OCI-LY1 (cell line): ENCODE measurements at regions not wholly inside any gene's neighbourhood (a gene's known extent, or its start where the extent isn't known, plus 50 kb on each side); places are given as distances from the start of the nearest gene placed in this dataset.

Source experiments
- EZH2 ChIP-seq: fragments of 200-600 bp; sonication (generic), shearing (Covaris generic); IDR thresholded peaks from 2 replicates; pipeline ENCODE4 v1.8.0; 2017; ENCODE audit warnings: borderline replicate concordance, mixed run types, mild to moderate bottlenecking, antibody characterized with exemption, low read length, moderate library complexity, mixed read lengths
- TF ChIP-seq, protein P1 (sequence below): fragments of 200-600 bp; sonication (generic), shearing (Covaris generic); IDR thresholded peaks from 2 replicates; pipeline ENCODE4 v1.5.1; 2017; ENCODE audit warnings: mild to moderate bottlenecking, antibody characterized with exemption, low read length, moderate library complexity, mixed read lengths

- TF ChIP-seq, protein P1, sequence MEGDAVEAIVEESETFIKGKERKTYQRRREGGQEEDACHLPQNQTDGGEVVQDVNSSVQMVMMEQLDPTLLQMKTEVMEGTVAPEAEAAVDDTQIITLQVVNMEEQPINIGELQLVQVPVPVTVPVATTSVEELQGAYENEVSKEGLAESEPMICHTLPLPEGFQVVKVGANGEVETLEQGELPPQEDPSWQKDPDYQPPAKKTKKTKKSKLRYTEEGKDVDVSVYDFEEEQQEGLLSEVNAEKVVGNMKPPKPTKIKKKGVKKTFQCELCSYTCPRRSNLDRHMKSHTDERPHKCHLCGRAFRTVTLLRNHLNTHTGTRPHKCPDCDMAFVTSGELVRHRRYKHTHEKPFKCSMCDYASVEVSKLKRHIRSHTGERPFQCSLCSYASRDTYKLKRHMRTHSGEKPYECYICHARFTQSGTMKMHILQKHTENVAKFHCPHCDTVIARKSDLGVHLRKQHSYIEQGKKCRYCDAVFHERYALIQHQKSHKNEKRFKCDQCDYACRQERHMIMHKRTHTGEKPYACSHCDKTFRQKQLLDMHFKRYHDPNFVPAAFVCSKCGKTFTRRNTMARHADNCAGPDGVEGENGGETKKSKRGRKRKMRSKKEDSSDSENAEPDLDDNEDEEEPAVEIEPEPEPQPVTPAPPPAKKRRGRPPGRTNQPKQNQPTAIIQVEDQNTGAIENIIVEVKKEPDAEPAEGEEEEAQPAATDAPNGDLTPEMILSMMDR: no peak
- no peak for TF ChIP-seq EZH2
Observed at GRCh38 chr5:116730706-116731105, 156.1 kb upstream of the SEMA6A start.
